ENCODE measurements at regions not wholly inside any gene's neighbourhood (a gene's known extent, or its start where the extent isn't known, plus 50 kb on each side); places are given as distances from the start of the nearest gene placed in this dataset.

- Histone ChIP-seq H3K27ac (no peak overlapping the region), H3K27me3 (no peaks in the 10 kb centered on the region), H3K4me1 (no peaks in the 10 kb centered on the region), H3K36me3 (no peaks in the 10 kb centered on the region), H3K4me3 (replicated peaks in 1 of 3) (no peak overlapping the region), H3K9me3 (no peaks in the 10 kb centered on the region)
- intact Hi-C loops (cut with DNase I): no loop called here
- 53 to 60% methylated on average over 8 of the region's 8 CpGs for WGBS, 2 donors
- TF ChIP-seq, protein P1, sequence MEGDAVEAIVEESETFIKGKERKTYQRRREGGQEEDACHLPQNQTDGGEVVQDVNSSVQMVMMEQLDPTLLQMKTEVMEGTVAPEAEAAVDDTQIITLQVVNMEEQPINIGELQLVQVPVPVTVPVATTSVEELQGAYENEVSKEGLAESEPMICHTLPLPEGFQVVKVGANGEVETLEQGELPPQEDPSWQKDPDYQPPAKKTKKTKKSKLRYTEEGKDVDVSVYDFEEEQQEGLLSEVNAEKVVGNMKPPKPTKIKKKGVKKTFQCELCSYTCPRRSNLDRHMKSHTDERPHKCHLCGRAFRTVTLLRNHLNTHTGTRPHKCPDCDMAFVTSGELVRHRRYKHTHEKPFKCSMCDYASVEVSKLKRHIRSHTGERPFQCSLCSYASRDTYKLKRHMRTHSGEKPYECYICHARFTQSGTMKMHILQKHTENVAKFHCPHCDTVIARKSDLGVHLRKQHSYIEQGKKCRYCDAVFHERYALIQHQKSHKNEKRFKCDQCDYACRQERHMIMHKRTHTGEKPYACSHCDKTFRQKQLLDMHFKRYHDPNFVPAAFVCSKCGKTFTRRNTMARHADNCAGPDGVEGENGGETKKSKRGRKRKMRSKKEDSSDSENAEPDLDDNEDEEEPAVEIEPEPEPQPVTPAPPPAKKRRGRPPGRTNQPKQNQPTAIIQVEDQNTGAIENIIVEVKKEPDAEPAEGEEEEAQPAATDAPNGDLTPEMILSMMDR (IDR thresholded peaks at IDR 0.05): no peak
- no peak for TF ChIP-seq POLR2A (IDR thresholded peaks at IDR 0.05)
- DNase-seq: no peak
These were observed 378.4 kb upstream of the CDH5 start for GRCh38 chr16:65988024-65988595.

- no peak for DNase-seq
- TF ChIP-seq POLR2A (IDR thresholded peaks at IDR 0.05): no peak
- TF ChIP-seq, protein P1 (IDR thresholded peaks at IDR 0.05): no peak
- H3K4me1 ChIP-seq: no peaks in the 10 kb centered on the region
- no peak overlapping the region for H3K4me3 ChIP-seq (replicated peaks in 1 of 3)
- no peak overlapping the region for H3K27ac ChIP-seq
- WGBS, 2 donors: 42 to 57% methylated on average over 3 of the region's 3 CpGs
- H3K36me3 ChIP-seq: no peaks in the 10 kb centered on the region
- H3K9me3 ChIP-seq: no peaks in the 10 kb centered on the region
- intact Hi-C loops (cut with DNase I): no loop called here
- H3K27me3 ChIP-seq: no peaks in the 10 kb centered on the region
These were observed 382.2 kb upstream of the CDH5 start for GRCh38 chr16:65984296-65984695.

- DNase-seq: no peak
- no peaks in the 10 kb centered on the region for H3K4me1 ChIP-seq
- intact Hi-C loops (cut with DNase I): no loop called here
- H3K36me3 ChIP-seq: no peaks in the 10 kb centered on the region
- no peak for TF ChIP-seq POLR2A (IDR thresholded peaks at IDR 0.05)
- TF ChIP-seq, protein P1 (IDR thresholded peaks at IDR 0.05): no peak
- H3K4me3 ChIP-seq (replicated peaks in 1 of 3): no peak overlapping the region
- no peak overlapping the region for H3K27ac ChIP-seq
- H3K27me3 ChIP-seq: no peaks in the 10 kb centered on the region
- WGBS, 2 donors: 58 to 73% methylated on average over 2 of the region's 2 CpGs
- no peaks in the 10 kb centered on the region for H3K9me3 ChIP-seq
These were observed 385.4 kb upstream of the CDH5 start for GRCh38 chr16:65981057-65981456.

DNA sequence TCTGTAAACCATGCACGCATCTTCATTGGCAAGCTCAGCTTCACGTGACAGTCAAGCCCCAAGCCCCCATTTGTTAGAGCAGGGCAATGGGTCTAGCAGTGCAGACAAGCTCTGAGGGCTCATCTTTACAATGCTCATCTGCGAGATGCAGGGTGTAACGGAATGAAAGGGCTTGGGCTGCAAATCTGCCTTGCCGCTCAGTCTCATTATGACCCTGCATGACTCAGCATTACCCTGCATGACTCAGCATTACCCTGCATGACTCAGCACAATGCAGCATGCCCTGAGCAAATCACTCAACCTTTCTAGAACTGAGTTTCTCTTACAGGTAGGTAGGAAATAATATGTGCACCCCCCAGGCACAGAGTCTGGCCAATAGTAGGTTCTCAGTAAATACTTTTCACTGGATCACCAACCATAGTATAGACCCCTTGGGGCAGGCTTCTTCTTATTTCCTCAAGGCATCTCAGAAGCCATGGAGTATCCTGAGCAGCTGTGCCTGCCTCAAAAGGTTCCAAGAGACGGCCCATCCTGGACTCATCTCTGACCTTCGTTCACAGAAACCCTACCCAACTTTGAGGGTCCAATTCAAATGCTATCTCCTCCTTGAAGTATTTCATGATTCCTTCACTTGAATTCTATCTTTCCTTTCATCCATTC lies 391.3 kb upstream of the CDH5 start:
- Histone ChIP-seq H3K4me3 (replicated peaks in 1 of 3) (no peak overlapping the region), H3K36me3 (no peaks in the 10 kb centered on the region), H3K4me1 (no peaks in the 10 kb centered on the region), H3K9me3 (no peaks in the 10 kb centered on the region), H3K27me3 (no peaks in the 10 kb centered on the region), H3K27ac (no peak overlapping the region)
- WGBS, 2 donors: 93 to 97% methylated on average over 5 to 7 of the region's 7 CpGs
- no peak for DNase-seq
- intact Hi-C loops (cut with DNase I): no loop called here
- no peak for TF ChIP-seq POLR2A (IDR thresholded peaks at IDR 0.05)
- TF ChIP-seq, protein P1 (IDR thresholded peaks at IDR 0.05): no peak

GRCh38 chr16:65967376-65967775 lies 399.1 kb upstream of the CDH5 start:
- TF ChIP-seq POLR2A (IDR thresholded peaks at IDR 0.05): no peak
- TF ChIP-seq, protein P1 (IDR thresholded peaks at IDR 0.05): no peak
- no peak overlapping the region for H3K4me3 ChIP-seq (replicated peaks in 1 of 3)
- intact Hi-C loops (cut with DNase I): no loop called here
- WGBS, 2 donors: 81 to 82% methylated on average over 4 of the region's 4 CpGs
- no peaks in the 10 kb centered on the region for H3K27me3 ChIP-seq
- no peak overlapping the region for H3K27ac ChIP-seq
- H3K4me1 ChIP-seq: no peaks in the 10 kb centered on the region
- DNase-seq: no peak
- no peaks in the 10 kb centered on the region for H3K9me3 ChIP-seq
- no peaks in the 10 kb centered on the region for H3K36me3 ChIP-seq
